Esophagus squamous epithelium (tissue), 4 donors: ENCODE measurements at regions not wholly inside any gene's neighbourhood (a gene's known extent, or its start where the extent isn't known, plus 50 kb on each side); places are given as distances from the start of the nearest gene placed in this dataset.

Source experiments
- POLR2A ChIP-seq, 4 donors: fragments of 450-650 bp; IDR thresholded peaks; one replicate each; pipeline ENCODE4 v1.6.1; 2017; ENCODE audit warnings: antibody characterized with exemption in 4 of 4, mild to moderate bottlenecking in 4 of 4, moderate library complexity in 3 of 4
- TF ChIP-seq, protein P1 (sequence below), 6 experiments: fragments of 450-650 bp in 4 of 6; fragments of 200-600 bp in 2 of 6; sonication (generic) in 2 of 6; IDR thresholded peaks; one replicate each; pipeline ENCODE4 v1.5.1; 2016 to 2019; ENCODE audit warnings: antibody characterized with exemption in 6 of 6, mild to moderate bottlenecking in 4 of 6, moderate library complexity in 4 of 6

DNA sequence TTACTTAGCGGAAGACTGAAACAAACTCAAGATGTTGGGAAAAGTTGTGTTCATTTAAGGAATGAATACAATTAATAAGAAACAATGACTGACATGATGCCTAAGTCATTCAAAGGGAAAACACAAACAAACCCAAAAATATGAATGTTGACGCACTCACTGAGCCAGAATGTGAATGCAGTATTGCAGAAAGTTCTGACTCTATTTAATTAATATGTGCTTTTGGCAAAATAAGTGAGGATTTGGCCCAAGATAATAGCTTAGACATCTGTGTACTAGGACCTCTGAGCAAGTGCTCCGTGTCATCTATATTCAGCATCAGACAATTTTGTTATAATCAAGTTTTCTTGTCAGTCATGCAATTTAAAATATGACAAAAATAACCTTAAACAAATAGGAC is 1138.8 kb upstream of the NXPH2 start:
- no peak for TF ChIP-seq POLR2A (IDR thresholded peaks at IDR 0.05)
- TF ChIP-seq, protein P1, sequence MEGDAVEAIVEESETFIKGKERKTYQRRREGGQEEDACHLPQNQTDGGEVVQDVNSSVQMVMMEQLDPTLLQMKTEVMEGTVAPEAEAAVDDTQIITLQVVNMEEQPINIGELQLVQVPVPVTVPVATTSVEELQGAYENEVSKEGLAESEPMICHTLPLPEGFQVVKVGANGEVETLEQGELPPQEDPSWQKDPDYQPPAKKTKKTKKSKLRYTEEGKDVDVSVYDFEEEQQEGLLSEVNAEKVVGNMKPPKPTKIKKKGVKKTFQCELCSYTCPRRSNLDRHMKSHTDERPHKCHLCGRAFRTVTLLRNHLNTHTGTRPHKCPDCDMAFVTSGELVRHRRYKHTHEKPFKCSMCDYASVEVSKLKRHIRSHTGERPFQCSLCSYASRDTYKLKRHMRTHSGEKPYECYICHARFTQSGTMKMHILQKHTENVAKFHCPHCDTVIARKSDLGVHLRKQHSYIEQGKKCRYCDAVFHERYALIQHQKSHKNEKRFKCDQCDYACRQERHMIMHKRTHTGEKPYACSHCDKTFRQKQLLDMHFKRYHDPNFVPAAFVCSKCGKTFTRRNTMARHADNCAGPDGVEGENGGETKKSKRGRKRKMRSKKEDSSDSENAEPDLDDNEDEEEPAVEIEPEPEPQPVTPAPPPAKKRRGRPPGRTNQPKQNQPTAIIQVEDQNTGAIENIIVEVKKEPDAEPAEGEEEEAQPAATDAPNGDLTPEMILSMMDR (IDR thresholded peaks at IDR 0.05), result no peak
